ENCODE measurements at regions not wholly inside any gene's neighbourhood (a gene's known extent, or its start where the extent isn't known, plus 50 kb on each side); places are given as distances from the start of the nearest gene placed in this dataset.

- TF ChIP-seq DDIT3 (CRISPR knock-in tag; IDR thresholded peaks at IDR 0.05) = no peak
- TF ChIP-seq CTCF (CRISPR knock-in tag; IDR thresholded peaks at IDR 0.05) = no peak
Measured at GRCh38 chrX:150087612-150088011, 149.3 kb upstream of the EOLA2 start.

Data from HepG2 (cell line).